SH-SY5Y (cell line): ENCODE measurements at regions not wholly inside any gene's neighbourhood (a gene's known extent, or its start where the extent isn't known, plus 50 kb on each side); places are given as distances from the start of the nearest gene placed in this dataset.

Experiments used
- GATA2 ChIP-seq: IDR thresholded peaks from 2 replicates; pipeline ENCODE4 v1.6.1; 2011; ENCODE audit warnings: mild to moderate bottlenecking, low read depth, low read length
- GATA3 ChIP-seq: IDR thresholded peaks from 2 replicates; pipeline ENCODE4 v1.6.1; 2011; ENCODE audit warnings: low read depth, mild to moderate bottlenecking, low read length, moderate library complexity

DNA sequence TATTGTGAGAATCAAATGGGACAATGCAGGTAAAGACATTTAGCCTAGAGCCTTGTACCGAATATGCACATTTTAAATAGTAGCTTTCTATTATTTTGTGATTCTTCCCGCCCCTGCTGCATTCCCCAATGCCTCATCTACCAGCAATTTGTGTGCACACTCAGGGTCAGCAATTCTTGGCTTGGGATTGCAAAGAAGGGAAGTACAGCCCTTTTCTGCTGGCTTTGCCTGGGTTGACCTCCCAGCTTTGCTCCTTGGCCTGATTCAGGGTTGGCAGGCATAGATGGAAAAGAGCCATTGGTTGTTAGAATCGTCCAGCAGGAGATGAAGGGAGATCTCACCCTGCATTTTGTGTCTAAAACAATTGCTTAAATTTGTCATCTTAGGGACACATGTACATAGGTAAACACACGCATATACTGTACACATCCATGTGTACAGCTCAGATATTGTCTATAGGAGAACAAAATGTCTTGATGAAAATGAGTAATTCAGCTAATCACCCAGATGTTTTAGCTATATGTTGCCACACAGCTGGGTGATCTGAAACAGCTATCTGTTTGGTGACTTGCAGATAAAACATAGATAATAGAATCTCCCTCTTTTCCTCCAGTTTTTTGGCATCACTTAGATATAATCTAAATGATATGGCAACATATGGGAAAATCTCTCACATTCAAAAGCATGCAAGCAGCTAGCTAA is 340.9 kb upstream of the TBL1XR1 start:
- TF ChIP-seq GATA2, result peak; percentile 45; the same call in 1 of the 2 replicates
- peak; percentile 80 for TF ChIP-seq GATA3
